ENCODE measurements at regions not wholly inside any gene's neighbourhood (a gene's known extent, or its start where the extent isn't known, plus 50 kb on each side); places are given as distances from the start of the nearest gene placed in this dataset.

GRCh38 chr6:134835993-134836392 is 113.9 kb downstream of the ALDH8A1 start:
- TF ChIP-seq CTCF (IDR thresholded peaks at IDR 0.05; ENCODE audit: extremely low read depth, missing control alignments): no peak
- no peak for DNase-seq (ENCODE audit: low spot score)

- TF ChIP-seq CTCF (IDR thresholded peaks at IDR 0.05; ENCODE audit: extremely low read depth, missing control alignments): no peak
- DNase-seq (ENCODE audit: low spot score): no peak
These were observed 119.0 kb downstream of the ALDH8A1 start for GRCh38 chr6:134830940-134831339.

- no peak for TF ChIP-seq CTCF (IDR thresholded peaks at IDR 0.05; ENCODE audit: extremely low read depth, missing control alignments)
- DNase-seq (ENCODE audit: low spot score): no peak
These were observed 119.7 kb downstream of the ALDH8A1 start for GRCh38 chr6:134830194-134830593.

GRCh38 chr6:134828641-134829040 is 121.3 kb downstream of the ALDH8A1 start:
- DNase-seq (ENCODE audit: low spot score): no peak
- TF ChIP-seq CTCF (IDR thresholded peaks at IDR 0.05; ENCODE audit: extremely low read depth, missing control alignments): no peak

- DNase-seq (ENCODE audit: low spot score): no peak
- TF ChIP-seq CTCF (IDR thresholded peaks at IDR 0.05; ENCODE audit: extremely low read depth, missing control alignments): no peak
These were observed 122.8 kb downstream of the ALDH8A1 start for GRCh38 chr6:134826889-134827737.

- TF ChIP-seq CTCF (IDR thresholded peaks at IDR 0.05; ENCODE audit: extremely low read depth, missing control alignments): no peak
- DNase-seq (ENCODE audit: low spot score): no peak
These were observed 126.2 kb downstream of the ALDH8A1 start for GRCh38 chr6:134823710-134824034.

- peak; percentile 67 for DNase-seq (ENCODE audit: low spot score)
These were observed 126.8 kb downstream of the ALDH8A1 start for GRCh38 chr6:134822920-134823709.

More at GRCh38 chr6:134822920-134823709, 126.8 kb downstream of the ALDH8A1 start:
- TF ChIP-seq CTCF (IDR thresholded peaks at IDR 0.05; ENCODE audit: extremely low read depth, missing control alignments): peak; percentile 58
